ENCODE measurements at regions not wholly inside any gene's neighbourhood (a gene's known extent, or its start where the extent isn't known, plus 50 kb on each side); places are given as distances from the start of the nearest gene placed in this dataset.

- TF ChIP-seq CTCF (IDR thresholded peaks at IDR 0.05), result no peak
- no peak for TF ChIP-seq POLR2A (IDR thresholded peaks at IDR 0.05)
- no peak for TF ChIP-seq EP300 (IDR thresholded peaks at IDR 0.05)
- no peak for TF ChIP-seq POLR2AphosphoS5 (IDR thresholded peaks at IDR 0.05)
These were observed 63.5 kb downstream of the SPATA31D1 start for GRCh38 chr9:82052081-82052480.
